ENCODE measurements at regions not wholly inside any gene's neighbourhood (a gene's known extent, or its start where the extent isn't known, plus 50 kb on each side); places are given as distances from the start of the nearest gene placed in this dataset.

GRCh38 chr13:90308249-90308648 lies 1039.2 kb upstream of the MIR17HG start:
- no peak overlapping the region for H3K4me3 ChIP-seq (replicated peaks; ENCODE audit: low read depth, low read length)
- no peak for DNase-seq (ENCODE audit: low read depth)
- TF ChIP-seq CTCF (IDR thresholded peaks at IDR 0.05; ENCODE audit: low read length, missing control alignments) = no peak

GRCh38 chr13:90311929-90312328 lies 1035.6 kb upstream of the MIR17HG start:
- TF ChIP-seq CTCF (IDR thresholded peaks at IDR 0.05; ENCODE audit: low read length, missing control alignments) = no peak

GRCh38 chr13:90315061-90315460 lies 1032.4 kb upstream of the MIR17HG start:
- no peak for DNase-seq (ENCODE audit: low read depth)
- H3K4me3 ChIP-seq (replicated peaks; ENCODE audit: low read depth, low read length) = no peak overlapping the region
- no peak for TF ChIP-seq CTCF (IDR thresholded peaks at IDR 0.05; ENCODE audit: low read length, missing control alignments)

More at GRCh38 chr13:90311929-90312328, 1035.6 kb upstream of the MIR17HG start:
- DNase-seq (ENCODE audit: low read depth) = no peak
- H3K4me3 ChIP-seq (replicated peaks; ENCODE audit: low read depth, low read length) = no peak overlapping the region

- no peak for TF ChIP-seq CTCF (IDR thresholded peaks at IDR 0.05; ENCODE audit: low read length, missing control alignments)
- no peak overlapping the region for H3K4me3 ChIP-seq (replicated peaks; ENCODE audit: low read depth, low read length)
- DNase-seq (ENCODE audit: low read depth) = no peak
These were observed 1026.8 kb upstream of the MIR17HG start for GRCh38 chr13:90320664-90321063.

- no peak for DNase-seq (ENCODE audit: low read depth)
- no peak for TF ChIP-seq CTCF (IDR thresholded peaks at IDR 0.05; ENCODE audit: low read length, missing control alignments)
- no peak overlapping the region for H3K4me3 ChIP-seq (replicated peaks; ENCODE audit: low read depth, low read length)
These were observed 1026.1 kb upstream of the MIR17HG start for GRCh38 chr13:90321281-90321931.

GRCh38 chr13:90329641-90330040 lies 1017.8 kb upstream of the MIR17HG start:
- no peak overlapping the region for H3K4me3 ChIP-seq (replicated peaks; ENCODE audit: low read depth, low read length)
- TF ChIP-seq CTCF (IDR thresholded peaks at IDR 0.05; ENCODE audit: low read length, missing control alignments) = no peak
- no peak for DNase-seq (ENCODE audit: low read depth)

GRCh38 chr13:90331974-90332373 lies 1015.5 kb upstream of the MIR17HG start:
- TF ChIP-seq CTCF (IDR thresholded peaks at IDR 0.05; ENCODE audit: low read length, missing control alignments) = no peak
- no peak overlapping the region for H3K4me3 ChIP-seq (replicated peaks; ENCODE audit: low read depth, low read length)
- DNase-seq (ENCODE audit: low read depth) = no peak
